ENCODE measurements at regions not wholly inside any gene's neighbourhood (a gene's known extent, or its start where the extent isn't known, plus 50 kb on each side); places are given as distances from the start of the nearest gene placed in this dataset.

- DNase-seq (ENCODE audit: insufficient read length, low spot score, missing footprints) = peak; percentile 66
- Histone ChIP-seq H2AFZ (ENCODE audit: low read length) (no peak overlapping the region), H4K20me1 (ENCODE audit: insufficient read depth, low read length) (no peaks in the 10 kb centered on the region), H3K4me3 (ENCODE audit: insufficient read depth, low read length) (no peak overlapping the region), H3K79me2 (ENCODE audit: insufficient read depth, low read length) (no peaks in the 10 kb centered on the region), H3K27me3 (ENCODE audit: insufficient read depth, low read length) (peaks cover 80% of the 10 kb centered on the region), H3K4me2 (ENCODE audit: insufficient read depth, low read length) (no peak overlapping the region), H3K9me3 (ENCODE audit: low read depth, low read length) (no peaks in the 10 kb centered on the region), H3K36me3 (ENCODE audit: insufficient read depth, low read length) (no peaks in the 10 kb centered on the region), H3K4me1 (ENCODE audit: insufficient read depth, low read length) (no peaks in the 10 kb centered on the region), H3K27ac (ENCODE audit: low read depth, low read length) (no peak overlapping the region)
- no peak for TF ChIP-seq CTCF (IDR thresholded peaks at IDR 0.05; ENCODE audit: extremely low read depth, low read depth, low read length)
Observed at GRCh38 chr5:176743868-176744583, 66.3 kb upstream of the UNC5A start.

- H3K36me3 ChIP-seq (ENCODE audit: insufficient read depth, low read length) = no peaks in the 10 kb centered on the region
- H4K20me1 ChIP-seq (ENCODE audit: insufficient read depth, low read length) = no peaks in the 10 kb centered on the region
- H3K4me3 ChIP-seq (ENCODE audit: insufficient read depth, low read length) = no peak overlapping the region
- no peaks in the 10 kb centered on the region for H3K79me2 ChIP-seq (ENCODE audit: insufficient read depth, low read length)
- H3K27me3 ChIP-seq (ENCODE audit: insufficient read depth, low read length) = peaks cover 76% of the 10 kb centered on the region
- TF ChIP-seq CTCF (IDR thresholded peaks at IDR 0.05; ENCODE audit: extremely low read depth, low read depth, low read length) = peak; percentile 29
- no peaks in the 10 kb centered on the region for H3K4me1 ChIP-seq (ENCODE audit: insufficient read depth, low read length)
- H3K4me2 ChIP-seq (ENCODE audit: insufficient read depth, low read length) = no peak overlapping the region
- DNase-seq (ENCODE audit: insufficient read length, low spot score, missing footprints) = peak; percentile 73
- no peak overlapping the region for H2AFZ ChIP-seq (ENCODE audit: low read length)
- no peak overlapping the region for H3K27ac ChIP-seq (ENCODE audit: low read depth, low read length)
- H3K9me3 ChIP-seq (ENCODE audit: low read depth, low read length) = no peaks in the 10 kb centered on the region
Observed at GRCh38 chr5:176744584-176744965, 65.8 kb upstream of the UNC5A start.

- H3K4me3 ChIP-seq (ENCODE audit: insufficient read depth, low read length) = no peak overlapping the region
- H3K4me1 ChIP-seq (ENCODE audit: insufficient read depth, low read length) = no peaks in the 10 kb centered on the region
- H3K27me3 ChIP-seq (ENCODE audit: insufficient read depth, low read length) = peaks cover 70% of the 10 kb centered on the region
- no peak overlapping the region for H3K4me2 ChIP-seq (ENCODE audit: insufficient read depth, low read length)
- TF ChIP-seq CTCF (IDR thresholded peaks at IDR 0.05; ENCODE audit: extremely low read depth, low read depth, low read length) = no peak
- H3K36me3 ChIP-seq (ENCODE audit: insufficient read depth, low read length) = no peaks in the 10 kb centered on the region
- H3K27ac ChIP-seq (ENCODE audit: low read depth, low read length) = no peak overlapping the region
- DNase-seq (ENCODE audit: insufficient read length, low spot score, missing footprints) = no peak
- no peaks in the 10 kb centered on the region for H3K9me3 ChIP-seq (ENCODE audit: low read depth, low read length)
- no peaks in the 10 kb centered on the region for H4K20me1 ChIP-seq (ENCODE audit: insufficient read depth, low read length)
- H2AFZ ChIP-seq (ENCODE audit: low read length) = no peak overlapping the region
- no peaks in the 10 kb centered on the region for H3K79me2 ChIP-seq (ENCODE audit: insufficient read depth, low read length)
Observed at GRCh38 chr5:176747670-176748072, 62.7 kb upstream of the UNC5A start.

GRCh38 chr5:176748073-176748966, 62.0 kb upstream of the UNC5A start:
- Histone ChIP-seq H3K36me3 (ENCODE audit: insufficient read depth, low read length) (no peaks in the 10 kb centered on the region), H4K20me1 (ENCODE audit: insufficient read depth, low read length) (no peaks in the 10 kb centered on the region), H3K4me2 (ENCODE audit: insufficient read depth, low read length) (no peak overlapping the region), H3K79me2 (ENCODE audit: insufficient read depth, low read length) (no peaks in the 10 kb centered on the region), H3K4me3 (ENCODE audit: insufficient read depth, low read length) (no peak overlapping the region), H3K27ac (ENCODE audit: low read depth, low read length) (no peak overlapping the region), H3K4me1 (ENCODE audit: insufficient read depth, low read length) (no peaks in the 10 kb centered on the region), H2AFZ (ENCODE audit: low read length) (no peak overlapping the region), H3K27me3 (ENCODE audit: insufficient read depth, low read length) (peaks cover 64% of the 10 kb centered on the region), H3K9me3 (ENCODE audit: low read depth, low read length) (no peaks in the 10 kb centered on the region)
- TF ChIP-seq CTCF (IDR thresholded peaks at IDR 0.05; ENCODE audit: extremely low read depth, low read depth, low read length) = no peak
- no peak for DNase-seq (ENCODE audit: insufficient read length, low spot score, missing footprints)

Data from osteoblast (primary cell).